Hematopoietic multipotent progenitor cell (in vitro differentiated cells): ENCODE measurements at regions not wholly inside any gene's neighbourhood (a gene's known extent, or its start where the extent isn't known, plus 50 kb on each side); places are given as distances from the start of the nearest gene placed in this dataset.

Experiments used
- DNase-seq, 3 donors: peaks; one replicate each; pipeline ENCODE4 v3.0.0-alpha.2; 2011 to 2015; ENCODE audit warnings: low read depth in 2 of 3, low spot score in 2 of 3

GRCh38 chr13:103213152-103213551 lies 146.9 kb upstream of the SLC10A2 start:
- DNase-seq: no peak

- no peak for DNase-seq
These were observed 144.1 kb upstream of the SLC10A2 start for GRCh38 chr13:103210348-103210747.

- DNase-seq: no peak
These were observed 137.6 kb upstream of the SLC10A2 start for GRCh38 chr13:103203735-103204330.

GRCh38 chr13:103200118-103200885 lies 134.1 kb upstream of the SLC10A2 start:
- DNase-seq: no peak

- no peak for DNase-seq
These were observed 133.3 kb upstream of the SLC10A2 start for GRCh38 chr13:103199380-103200088.

- no peak for DNase-seq
These were observed 130.1 kb upstream of the SLC10A2 start for GRCh38 chr13:103196356-103196755.

GRCh38 chr13:103195762-103196161 lies 129.5 kb upstream of the SLC10A2 start:
- no peak for DNase-seq

- DNase-seq: no peak
These were observed 128.7 kb upstream of the SLC10A2 start for GRCh38 chr13:103194871-103195270.

GRCh38 chr13:103192511-103193135 lies 126.4 kb upstream of the SLC10A2 start:
- DNase-seq: no peak

- no peak for DNase-seq
These were observed 124.6 kb upstream of the SLC10A2 start for GRCh38 chr13:103190841-103191240.

- peak in 2 of 3 donors; percentile 25 to 74 for DNase-seq
These were observed 122.6 kb upstream of the SLC10A2 start for GRCh38 chr13:103188713-103189326.

- DNase-seq: peak in 1 of 3 donors; percentile 4
These were observed 121.5 kb upstream of the SLC10A2 start for GRCh38 chr13:103187721-103188156.

- no peak for DNase-seq
These were observed 118.2 kb upstream of the SLC10A2 start for GRCh38 chr13:103184413-103184812.

GRCh38 chr13:103178986-103179943 lies 113.0 kb upstream of the SLC10A2 start:
- DNase-seq: no peak

- no peak for DNase-seq
These were observed 108.7 kb upstream of the SLC10A2 start for GRCh38 chr13:103174966-103175365.

- DNase-seq: no peak
These were observed 102.8 kb upstream of the SLC10A2 start for GRCh38 chr13:103168901-103169508.

- DNase-seq: no peak
These were observed 98.0 kb upstream of the SLC10A2 start for GRCh38 chr13:103164251-103164650.

GRCh38 chr13:103161476-103161875 lies 95.3 kb upstream of the SLC10A2 start:
- DNase-seq: no peak

GRCh38 chr13:103157434-103158145 lies 91.4 kb upstream of the SLC10A2 start:
- DNase-seq: no peak
